Choroid plexus epithelial cell (primary cell): ENCODE measurements at regions not wholly inside any gene's neighbourhood (a gene's known extent, or its start where the extent isn't known, plus 50 kb on each side); places are given as distances from the start of the nearest gene placed in this dataset.

Experiments
- DNase-seq: peaks from one replicate; pipeline ENCODE4 v3.0.0-alpha.2; 2010; ENCODE audit warnings: low read depth
- H3K4me3 ChIP-seq: 2 replicates; pipeline ENCODE4 v1.5.1; 2011; ENCODE audit warnings: low read depth, mild to moderate bottlenecking, control low read depth, low read length, moderate library complexity
- TF ChIP-seq, protein P1 (sequence below): conservative IDR thresholded peaks from 2 replicates; pipeline ENCODE4 v1.5.1; 2011; ENCODE audit warnings: low read depth, mild to moderate bottlenecking, control low read depth, inconsistent platforms, low read length, moderate library complexity

DNA sequence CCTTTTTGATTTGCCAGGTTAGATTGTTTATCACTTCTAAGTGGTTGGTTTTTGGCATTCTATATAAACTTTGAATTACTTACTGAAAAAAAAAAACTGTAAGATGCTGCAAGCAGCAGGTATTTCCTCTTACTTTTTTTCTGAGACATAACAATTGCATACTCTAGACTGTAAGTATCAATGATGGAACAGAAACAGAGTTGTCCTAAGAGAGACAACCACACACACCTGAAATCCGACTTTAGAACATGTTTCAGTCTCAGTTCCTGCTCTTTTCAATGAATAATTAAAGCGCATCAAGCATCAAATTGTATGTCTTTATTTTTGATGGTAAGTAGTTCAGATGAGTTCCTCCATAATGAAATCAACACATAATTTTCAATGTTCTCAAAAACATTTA is 105.3 kb upstream of the KHDRBS2 start:
- DNase-seq: no peak
- TF ChIP-seq, protein P1, sequence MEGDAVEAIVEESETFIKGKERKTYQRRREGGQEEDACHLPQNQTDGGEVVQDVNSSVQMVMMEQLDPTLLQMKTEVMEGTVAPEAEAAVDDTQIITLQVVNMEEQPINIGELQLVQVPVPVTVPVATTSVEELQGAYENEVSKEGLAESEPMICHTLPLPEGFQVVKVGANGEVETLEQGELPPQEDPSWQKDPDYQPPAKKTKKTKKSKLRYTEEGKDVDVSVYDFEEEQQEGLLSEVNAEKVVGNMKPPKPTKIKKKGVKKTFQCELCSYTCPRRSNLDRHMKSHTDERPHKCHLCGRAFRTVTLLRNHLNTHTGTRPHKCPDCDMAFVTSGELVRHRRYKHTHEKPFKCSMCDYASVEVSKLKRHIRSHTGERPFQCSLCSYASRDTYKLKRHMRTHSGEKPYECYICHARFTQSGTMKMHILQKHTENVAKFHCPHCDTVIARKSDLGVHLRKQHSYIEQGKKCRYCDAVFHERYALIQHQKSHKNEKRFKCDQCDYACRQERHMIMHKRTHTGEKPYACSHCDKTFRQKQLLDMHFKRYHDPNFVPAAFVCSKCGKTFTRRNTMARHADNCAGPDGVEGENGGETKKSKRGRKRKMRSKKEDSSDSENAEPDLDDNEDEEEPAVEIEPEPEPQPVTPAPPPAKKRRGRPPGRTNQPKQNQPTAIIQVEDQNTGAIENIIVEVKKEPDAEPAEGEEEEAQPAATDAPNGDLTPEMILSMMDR: no peak
- no peak overlapping the region for H3K4me3 ChIP-seq

DNA sequence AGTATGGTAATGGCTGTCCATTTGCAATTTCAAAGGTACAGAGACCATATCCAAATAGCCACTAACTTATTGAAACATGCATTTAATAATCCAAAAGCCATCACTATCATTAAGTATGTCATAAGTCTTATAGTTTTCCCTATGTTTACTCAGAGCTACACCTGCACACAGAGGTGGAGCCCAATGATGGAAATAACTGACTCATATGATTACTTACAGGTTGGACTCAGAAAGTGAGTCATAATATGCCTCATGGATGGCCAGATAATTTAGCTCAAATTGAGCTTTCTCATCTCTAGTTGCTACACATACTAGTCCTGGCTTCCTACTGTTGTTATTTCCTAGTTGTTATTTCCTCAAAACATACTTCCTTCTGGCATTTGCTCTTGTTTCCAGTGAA is 104.4 kb upstream of the KHDRBS2 start:
- H3K4me3 ChIP-seq: no peak overlapping the region
- TF ChIP-seq, protein P1: no peak
- DNase-seq: no peak

DNA sequence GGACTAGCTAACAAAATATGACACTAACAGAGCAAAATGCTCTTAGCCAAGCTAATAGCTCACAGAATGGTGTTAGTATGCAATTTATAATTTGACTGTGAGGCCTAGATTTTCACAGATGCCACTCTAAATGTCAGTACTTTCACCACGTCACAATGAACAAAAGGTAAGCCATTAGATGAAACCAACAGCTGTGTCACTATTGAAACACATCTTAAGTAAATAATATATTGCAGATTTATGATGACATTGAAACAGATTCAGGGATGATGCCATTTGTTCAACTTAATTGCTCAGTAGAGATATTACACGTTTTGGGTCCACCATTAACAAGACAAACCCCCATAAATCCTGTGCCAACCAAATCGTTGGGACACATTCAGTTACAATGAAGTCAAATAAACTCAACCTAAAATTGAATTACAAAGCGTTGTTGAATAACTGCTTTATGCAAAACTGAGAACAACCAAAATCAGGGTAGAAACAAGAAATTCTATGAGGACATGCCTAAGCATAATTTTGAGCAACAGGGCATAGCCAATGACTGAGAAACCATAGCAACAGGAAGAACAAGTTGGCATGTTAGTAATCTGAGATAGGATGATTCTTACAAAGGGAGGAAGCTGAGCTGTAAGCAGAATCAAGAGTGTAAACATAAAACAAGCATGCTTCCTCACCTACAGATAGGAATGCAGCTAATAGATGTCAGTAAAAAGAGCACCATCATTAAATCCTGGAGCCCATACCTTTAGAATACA is 85.6 kb upstream of the KHDRBS2 start:
- no peak for DNase-seq
- TF ChIP-seq, protein P1: no peak
- no peak overlapping the region for H3K4me3 ChIP-seq

DNA sequence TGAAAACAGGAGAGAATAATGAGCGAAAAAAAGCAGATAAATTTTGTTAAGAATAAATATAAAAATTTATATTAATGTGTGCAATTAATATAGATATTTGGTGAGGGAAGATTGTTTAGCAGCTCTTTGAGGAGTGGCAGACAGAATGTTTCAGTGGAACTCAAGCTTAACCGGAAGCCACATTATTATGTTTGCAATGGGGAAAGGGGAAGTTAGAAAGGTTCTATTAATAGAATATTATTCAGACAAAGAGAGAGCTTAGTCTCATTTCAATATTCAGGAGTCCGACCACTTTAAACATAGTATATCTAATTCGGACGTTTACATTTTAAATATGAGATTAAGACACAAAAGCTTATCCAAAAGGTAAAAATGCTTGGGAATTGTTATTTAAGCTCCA is 81.6 kb upstream of the KHDRBS2 start:
- TF ChIP-seq, protein P1: no peak
- no peak overlapping the region for H3K4me3 ChIP-seq
- DNase-seq: no peak

DNA sequence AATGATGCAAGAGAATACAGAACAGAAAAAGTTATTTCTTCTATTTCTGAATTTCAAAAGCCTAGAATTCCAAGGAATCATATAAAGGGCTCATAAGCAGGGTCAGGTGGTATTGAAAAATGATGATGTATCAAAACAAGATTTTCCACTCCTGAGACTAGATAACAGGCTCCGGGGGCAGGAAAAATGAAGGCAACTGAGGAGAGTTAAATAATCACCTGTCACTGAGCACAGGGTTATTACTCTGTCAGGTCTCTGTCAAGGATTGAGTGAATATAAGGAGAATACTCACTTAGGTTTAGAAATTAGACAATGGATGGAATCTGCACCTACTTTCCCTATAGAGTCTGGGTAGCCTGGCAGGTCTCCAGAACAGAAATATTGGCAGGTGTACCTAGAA is 76.1 kb upstream of the KHDRBS2 start:
- TF ChIP-seq, protein P1: no peak
- no peak overlapping the region for H3K4me3 ChIP-seq
- no peak for DNase-seq

DNA sequence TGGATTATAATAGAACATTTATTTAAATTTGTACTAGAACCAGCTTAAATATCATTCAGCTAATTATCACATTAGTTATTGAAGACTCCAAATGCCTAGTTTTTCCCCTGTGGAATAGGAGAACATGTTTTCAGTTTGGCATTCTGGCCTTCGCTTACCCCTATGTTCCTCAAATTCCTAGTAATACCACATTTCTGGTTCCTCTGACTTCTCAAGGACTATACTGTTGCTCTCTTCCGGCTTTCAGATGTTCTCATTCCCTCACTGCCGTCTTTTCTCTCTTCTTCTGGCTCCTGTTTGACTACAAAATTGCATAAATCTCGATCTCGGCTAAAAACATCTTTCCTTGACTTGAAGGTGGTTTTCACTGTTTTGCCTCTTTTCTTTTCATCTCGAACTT is 71.8 kb upstream of the KHDRBS2 start:
- TF ChIP-seq, protein P1: no peak
- no peak for DNase-seq
- H3K4me3 ChIP-seq: no peak overlapping the region

DNA sequence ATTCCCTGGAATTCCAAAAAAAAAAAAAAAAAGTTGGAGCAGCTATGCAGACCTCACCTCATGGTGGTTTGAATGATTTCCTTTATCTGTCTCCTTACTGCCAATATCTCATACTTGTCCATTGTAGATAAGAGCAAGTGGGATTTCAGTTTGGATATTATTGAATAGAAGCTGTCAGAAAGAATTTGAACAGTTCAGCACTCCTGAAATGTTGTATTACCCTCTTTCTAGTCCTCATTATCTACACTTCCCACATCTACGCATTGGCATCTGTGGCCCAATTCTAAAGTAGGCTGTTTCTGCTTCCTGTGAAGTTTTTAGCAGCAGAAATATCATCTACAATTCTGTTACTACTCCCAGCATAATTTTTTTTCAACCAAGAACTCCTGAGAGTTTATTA is 68.2 kb upstream of the KHDRBS2 start:
- DNase-seq: no peak
- no peak overlapping the region for H3K4me3 ChIP-seq
- TF ChIP-seq, protein P1: no peak
